ENCODE measurements at regions not wholly inside any gene's neighbourhood (a gene's known extent, or its start where the extent isn't known, plus 50 kb on each side); places are given as distances from the start of the nearest gene placed in this dataset.

DNA sequence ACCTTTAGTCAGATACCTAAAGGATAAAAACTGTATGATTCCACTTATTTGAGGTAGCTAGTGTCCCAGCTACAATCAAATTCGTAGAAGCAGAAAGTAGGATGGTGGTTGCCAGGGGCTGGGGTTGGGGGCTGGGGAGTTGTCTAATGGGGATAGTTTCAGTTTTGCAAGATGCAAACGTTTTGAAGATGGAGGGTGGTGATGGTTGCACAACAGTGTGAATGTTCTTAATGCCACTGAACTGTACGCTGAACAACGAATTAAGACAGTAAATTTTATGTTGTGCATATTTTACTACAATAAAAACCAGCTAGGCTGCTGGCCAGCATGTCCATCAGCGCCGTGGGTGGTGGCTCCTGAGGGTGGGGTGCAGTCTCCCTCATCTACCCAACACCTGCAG is 137.8 kb downstream of the GADD45G start:
- TF ChIP-seq POLR2A (IDR thresholded peaks at IDR 0.05) (no peak), POLR2AphosphoS5 (IDR thresholded peaks at IDR 0.05) (no peak)
- TF ChIP-seq, protein P1, sequence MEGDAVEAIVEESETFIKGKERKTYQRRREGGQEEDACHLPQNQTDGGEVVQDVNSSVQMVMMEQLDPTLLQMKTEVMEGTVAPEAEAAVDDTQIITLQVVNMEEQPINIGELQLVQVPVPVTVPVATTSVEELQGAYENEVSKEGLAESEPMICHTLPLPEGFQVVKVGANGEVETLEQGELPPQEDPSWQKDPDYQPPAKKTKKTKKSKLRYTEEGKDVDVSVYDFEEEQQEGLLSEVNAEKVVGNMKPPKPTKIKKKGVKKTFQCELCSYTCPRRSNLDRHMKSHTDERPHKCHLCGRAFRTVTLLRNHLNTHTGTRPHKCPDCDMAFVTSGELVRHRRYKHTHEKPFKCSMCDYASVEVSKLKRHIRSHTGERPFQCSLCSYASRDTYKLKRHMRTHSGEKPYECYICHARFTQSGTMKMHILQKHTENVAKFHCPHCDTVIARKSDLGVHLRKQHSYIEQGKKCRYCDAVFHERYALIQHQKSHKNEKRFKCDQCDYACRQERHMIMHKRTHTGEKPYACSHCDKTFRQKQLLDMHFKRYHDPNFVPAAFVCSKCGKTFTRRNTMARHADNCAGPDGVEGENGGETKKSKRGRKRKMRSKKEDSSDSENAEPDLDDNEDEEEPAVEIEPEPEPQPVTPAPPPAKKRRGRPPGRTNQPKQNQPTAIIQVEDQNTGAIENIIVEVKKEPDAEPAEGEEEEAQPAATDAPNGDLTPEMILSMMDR (IDR thresholded peaks at IDR 0.05), result no peak
- H3K9me3 ChIP-seq, result no peaks in the 10 kb centered on the region
- no peak for DNase-seq (ENCODE audit: low spot score)
- H3K27ac ChIP-seq, result no peak overlapping the region
- no peaks in the 10 kb centered on the region for H3K27me3 ChIP-seq (replicated peaks; ENCODE audit: insufficient read depth)
- no peaks in the 10 kb centered on the region for H3K4me1 ChIP-seq (replicated peaks)
- no peaks in the 10 kb centered on the region for H3K36me3 ChIP-seq
- intact Hi-C loops (cut with DNase I), result no loop called here
- no peak overlapping the region for H3K4me3 ChIP-seq
- WGBS, result 36% methylated on average over 6 of the region's 6 CpGs

GRCh38 chr9:89743216-89743572 is 138.4 kb downstream of the GADD45G start:
- WGBS, result 71% methylated on average over 5 of the region's 5 CpGs
- TF ChIP-seq POLR2A (IDR thresholded peaks at IDR 0.05), result no peak
- no peak for TF ChIP-seq POLR2AphosphoS5 (IDR thresholded peaks at IDR 0.05)
- TF ChIP-seq, protein P1 (IDR thresholded peaks at IDR 0.05), result no peak
- H3K27me3 ChIP-seq (replicated peaks; ENCODE audit: insufficient read depth), result no peaks in the 10 kb centered on the region
- H3K4me3 ChIP-seq, result no peak overlapping the region
- DNase-seq (ENCODE audit: low spot score), result no peak
- H3K9me3 ChIP-seq, result no peaks in the 10 kb centered on the region
- H3K36me3 ChIP-seq, result no peaks in the 10 kb centered on the region
- H3K27ac ChIP-seq, result no peak overlapping the region
- intact Hi-C loops (cut with DNase I), result no loop called here
- H3K4me1 ChIP-seq (replicated peaks), result no peaks in the 10 kb centered on the region

- WGBS, result 48% methylated on average over 8 of the region's 8 CpGs
- Histone ChIP-seq H3K4me1 (replicated peaks) (no peaks in the 10 kb centered on the region), H3K27ac (no peak overlapping the region), H3K4me3 (no peak overlapping the region), H3K36me3 (no peaks in the 10 kb centered on the region), H3K9me3 (no peaks in the 10 kb centered on the region), H3K27me3 (replicated peaks; ENCODE audit: insufficient read depth) (no peaks in the 10 kb centered on the region)
- DNase-seq (ENCODE audit: low spot score), result peak; percentile 57
- intact Hi-C loops (cut with DNase I), result no loop called here
- TF ChIP-seq, protein P1 (IDR thresholded peaks at IDR 0.05), result no peak
- TF ChIP-seq POLR2A (IDR thresholded peaks at IDR 0.05) (no peak), POLR2AphosphoS5 (IDR thresholded peaks at IDR 0.05) (peak; percentile 27)
These were observed 138.9 kb downstream of the GADD45G start for GRCh38 chr9:89743573-89744254.

GRCh38 chr9:89744255-89744648 is 139.4 kb downstream of the GADD45G start:
- Histone ChIP-seq H3K9me3 (no peaks in the 10 kb centered on the region), H3K4me1 (replicated peaks) (no peaks in the 10 kb centered on the region), H3K27ac (no peak overlapping the region), H3K27me3 (replicated peaks; ENCODE audit: insufficient read depth) (no peaks in the 10 kb centered on the region), H3K4me3 (no peak overlapping the region), H3K36me3 (no peaks in the 10 kb centered on the region)
- intact Hi-C loops (cut with DNase I), result no loop called here
- 63% methylated on average over 8 of the region's 8 CpGs for whole genome bisulfite sequencing
- no peak for DNase-seq (ENCODE audit: low spot score)
- TF ChIP-seq, protein P1 (IDR thresholded peaks at IDR 0.05), result no peak
- no peak for TF ChIP-seq POLR2A (IDR thresholded peaks at IDR 0.05)
- TF ChIP-seq POLR2AphosphoS5 (IDR thresholded peaks at IDR 0.05), result no peak

DNA sequence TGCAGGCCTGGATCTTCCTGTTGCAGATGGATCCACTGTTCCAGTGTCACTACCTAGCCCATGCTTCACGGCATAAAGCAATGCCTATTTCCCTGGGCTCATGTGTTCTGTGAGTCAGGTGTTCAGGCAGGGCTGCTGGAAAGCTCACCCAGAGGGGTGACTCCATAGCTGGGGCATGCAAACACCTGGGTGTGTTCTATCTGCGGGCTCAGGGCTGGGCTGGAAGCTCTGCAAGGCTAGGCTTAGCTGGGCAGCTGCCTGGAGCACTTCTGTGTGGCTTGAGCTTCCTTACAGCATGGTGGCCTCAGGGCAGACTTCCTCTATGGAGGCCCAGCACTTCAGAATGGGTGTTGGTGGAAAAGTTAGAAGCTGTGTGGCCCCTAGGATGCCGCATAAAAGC is 139.9 kb downstream of the GADD45G start:
- 89% methylated on average over 3 of the region's 3 CpGs for WGBS
- H3K27ac ChIP-seq, result no peak overlapping the region

More for the DNA sequence above, 139.9 kb downstream of the GADD45G start:
- Histone ChIP-seq H3K9me3 (no peaks in the 10 kb centered on the region), H3K4me1 (replicated peaks) (no peaks in the 10 kb centered on the region), H3K27me3 (replicated peaks; ENCODE audit: insufficient read depth) (no peaks in the 10 kb centered on the region), H3K36me3 (no peaks in the 10 kb centered on the region), H3K4me3 (no peak overlapping the region)
- intact Hi-C loops (cut with DNase I), result no loop called here
- DNase-seq (ENCODE audit: low spot score), result no peak
- TF ChIP-seq POLR2A (IDR thresholded peaks at IDR 0.05) (no peak), POLR2AphosphoS5 (IDR thresholded peaks at IDR 0.05) (no peak)
- TF ChIP-seq, protein P1 (IDR thresholded peaks at IDR 0.05), result no peak
